ENCODE measurements at regions not wholly inside any gene's neighbourhood (a gene's known extent, or its start where the extent isn't known, plus 50 kb on each side); places are given as distances from the start of the nearest gene placed in this dataset.

GRCh38 chrX:122552286-122552800, 631.7 kb upstream of the GRIA3 start:
- peak; percentile 20 for DNase-seq (ENCODE audit: low read depth)
- H3K4me3 ChIP-seq (ENCODE audit: low read depth, low read length): no peak overlapping the region
- no peak for TF ChIP-seq CTCF (IDR thresholded peaks at IDR 0.05; ENCODE audit: insufficient read depth, low read length)

GRCh38 chrX:122555925-122556324, 628.2 kb upstream of the GRIA3 start:
- DNase-seq (ENCODE audit: low read depth): no peak
- H3K4me3 ChIP-seq (ENCODE audit: low read depth, low read length): no peak overlapping the region
- no peak for TF ChIP-seq CTCF (IDR thresholded peaks at IDR 0.05; ENCODE audit: insufficient read depth, low read length)

- no peak overlapping the region for H3K4me3 ChIP-seq (ENCODE audit: low read depth, low read length)
- DNase-seq (ENCODE audit: low read depth): peak; percentile 91
- TF ChIP-seq CTCF (IDR thresholded peaks at IDR 0.05; ENCODE audit: insufficient read depth, low read length): no peak
Observed at GRCh38 chrX:122565952-122566351, 618.1 kb upstream of the GRIA3 start.

GRCh38 chrX:122566401-122566800, 617.7 kb upstream of the GRIA3 start:
- no peak for DNase-seq (ENCODE audit: low read depth)
- no peak overlapping the region for H3K4me3 ChIP-seq (ENCODE audit: low read depth, low read length)
- no peak for TF ChIP-seq CTCF (IDR thresholded peaks at IDR 0.05; ENCODE audit: insufficient read depth, low read length)

- TF ChIP-seq CTCF (IDR thresholded peaks at IDR 0.05; ENCODE audit: insufficient read depth, low read length): no peak
- DNase-seq (ENCODE audit: low read depth): no peak
- H3K4me3 ChIP-seq (ENCODE audit: low read depth, low read length): no peak overlapping the region
Observed at GRCh38 chrX:122567911-122568310, 616.2 kb upstream of the GRIA3 start.

GRCh38 chrX:122572461-122572860, 611.6 kb upstream of the GRIA3 start:
- peak; percentile 28 for DNase-seq (ENCODE audit: low read depth)

More at GRCh38 chrX:122572461-122572860, 611.6 kb upstream of the GRIA3 start:
- no peak for TF ChIP-seq CTCF (IDR thresholded peaks at IDR 0.05; ENCODE audit: insufficient read depth, low read length)
- H3K4me3 ChIP-seq (ENCODE audit: low read depth, low read length): no peak overlapping the region

Data from fibroblast of the aortic adventitia (primary cell).